Stomach (tissue), 8 donors: ENCODE measurements at regions not wholly inside any gene's neighbourhood (a gene's known extent, or its start where the extent isn't known, plus 50 kb on each side); places are given as distances from the start of the nearest gene placed in this dataset.

ENCODE experiments used
- DNase-seq, 2 donors: peaks; one replicate each; pipeline versions ENCODE4 v3.0.0 to v3.0.0-alpha.2; 2013 to 2019
- H3K27ac ChIP-seq, 5 donors: fragments of 200-600 bp in 4 of 5; sonication (generic) in 4 of 5; one replicate each; pipeline ENCODE4 v1.5.1; 2013 to 2019; ENCODE audit warnings: mild to moderate bottlenecking in 1 of 5, moderate library complexity in 1 of 5
- H3K27me3 ChIP-seq, 3 donors: fragments of 200-600 bp; sonication (generic); one replicate each; pipeline ENCODE4 v1.5.1; 2017 to 2019; ENCODE audit warnings: mixed run types in 1 of 3
- H3K36me3 ChIP-seq, 4 donors: fragments of 200-600 bp; sonication (generic); 1 replicate in 3 of 4; 2 replicates in 1 of 4; pipeline ENCODE4 v1.5.1; 2016 to 2019
- H3K4me1 ChIP-seq, 4 donors: fragments of 200-600 bp; sonication (generic); one replicate each; pipeline ENCODE4 v1.5.1; 2016 to 2019
- H3K4me3 ChIP-seq, 4 donors: fragments of 200-600 bp; sonication (generic) in 3 of 4; one replicate each; pipeline ENCODE4 v1.5.1; 2016 to 2019; ENCODE audit warnings: mild to moderate bottlenecking in 1 of 4
- H3K9me3 ChIP-seq, 4 donors: fragments of 200-600 bp; sonication (generic); one replicate each; pipeline ENCODE4 v1.5.1; 2016 to 2019
- EP300 ChIP-seq: sonication (generic); formaldehyde crosslinking; IDR thresholded peaks from one replicate; pipeline ENCODE4 v1.6.1; 2017; ENCODE audit warnings: antibody characterized with exemption
- POLR2A ChIP-seq, 4 donors: fragments of 450-650 bp; IDR thresholded peaks; one replicate each; pipeline ENCODE4 v1.6.1; 2016; ENCODE audit warnings: antibody characterized with exemption in 4 of 4, control low read depth in 2 of 4, mild to moderate bottlenecking in 1 of 4, moderate library complexity in 1 of 4
- POLR2AphosphoS5 ChIP-seq, 3 donors: sonication (generic); formaldehyde crosslinking; IDR thresholded peaks; one replicate each; pipeline ENCODE4 v1.6.1; 2016; ENCODE audit warnings: antibody characterized with exemption in 3 of 3
- WGBS, 5 donors: extraction: QIAGEN DNeasy Blood & Tissue Kit in 3 of 5; methylation state at CpG; one replicate each; pipeline versions ENCODE4 v1.1.5 to v1.1.7; 2013 to 2018; 5-methylcytosine and 5-hydroxymethylcytosine counted together
- intact Hi-C: fragments of 100-400 bp; cut with DNase I; formaldehyde crosslinking; loops from one replicate; pipeline ENCODE4 v1.15.1; 2023; ENCODE audit warnings: low total_unique reads
- TF ChIP-seq, protein P1 (sequence below), 7 experiments: fragments of 450-650 bp in 4 of 7; fragments of 200-600 bp in 3 of 7; sonication (generic) in 3 of 7; IDR thresholded peaks; one replicate each; pipeline ENCODE4 v1.5.1; 2016 to 2019; ENCODE audit warnings: antibody characterized with exemption in 7 of 7, control low read depth in 2 of 7, mild to moderate bottlenecking in 1 of 7
- donor health status: healthy with polysubstance abuse.
- donor health status: Bipolar disorder and iron deficiency.
- donor health status: healthy.

DNA sequence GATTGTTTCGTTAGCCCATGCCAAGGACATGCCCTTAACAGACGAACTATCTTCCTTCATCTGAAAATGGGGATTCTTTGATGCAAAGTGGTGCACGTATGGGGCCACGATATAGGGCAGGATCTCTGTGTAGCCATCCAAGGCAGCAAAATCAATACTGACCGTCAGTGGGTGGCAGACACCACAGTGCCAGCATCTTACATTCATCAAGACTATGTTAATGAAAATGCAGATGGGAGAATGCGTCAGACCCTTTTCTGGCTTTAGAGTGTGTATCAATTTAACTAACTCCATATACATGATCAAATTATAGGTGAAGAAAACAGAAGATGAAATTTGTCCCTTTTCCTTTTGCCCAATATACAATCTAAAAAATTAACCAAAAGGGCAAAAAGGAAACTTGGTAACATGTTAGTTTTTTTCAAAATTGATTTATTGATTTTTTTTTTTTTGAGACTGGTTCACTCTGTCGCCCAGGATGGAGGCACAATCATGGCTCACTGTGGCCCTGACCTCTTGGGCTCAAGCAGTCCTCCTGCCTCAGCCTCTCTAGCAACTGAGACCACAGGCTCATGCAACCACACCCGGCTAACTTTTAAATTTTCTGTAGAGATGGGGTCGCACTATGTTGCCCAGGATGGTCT is 169.2 kb upstream of the SPRY4 start:
- H3K4me1 ChIP-seq, result peaks cover 0 to 44% (median 19%) of the 10 kb centered on the region in 4 donors
- H3K36me3 ChIP-seq, result no peaks in the 10 kb centered on the region
- TF ChIP-seq, protein P1, sequence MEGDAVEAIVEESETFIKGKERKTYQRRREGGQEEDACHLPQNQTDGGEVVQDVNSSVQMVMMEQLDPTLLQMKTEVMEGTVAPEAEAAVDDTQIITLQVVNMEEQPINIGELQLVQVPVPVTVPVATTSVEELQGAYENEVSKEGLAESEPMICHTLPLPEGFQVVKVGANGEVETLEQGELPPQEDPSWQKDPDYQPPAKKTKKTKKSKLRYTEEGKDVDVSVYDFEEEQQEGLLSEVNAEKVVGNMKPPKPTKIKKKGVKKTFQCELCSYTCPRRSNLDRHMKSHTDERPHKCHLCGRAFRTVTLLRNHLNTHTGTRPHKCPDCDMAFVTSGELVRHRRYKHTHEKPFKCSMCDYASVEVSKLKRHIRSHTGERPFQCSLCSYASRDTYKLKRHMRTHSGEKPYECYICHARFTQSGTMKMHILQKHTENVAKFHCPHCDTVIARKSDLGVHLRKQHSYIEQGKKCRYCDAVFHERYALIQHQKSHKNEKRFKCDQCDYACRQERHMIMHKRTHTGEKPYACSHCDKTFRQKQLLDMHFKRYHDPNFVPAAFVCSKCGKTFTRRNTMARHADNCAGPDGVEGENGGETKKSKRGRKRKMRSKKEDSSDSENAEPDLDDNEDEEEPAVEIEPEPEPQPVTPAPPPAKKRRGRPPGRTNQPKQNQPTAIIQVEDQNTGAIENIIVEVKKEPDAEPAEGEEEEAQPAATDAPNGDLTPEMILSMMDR (IDR thresholded peaks at IDR 0.05), result no peak
- TF ChIP-seq POLR2A (IDR thresholded peaks at IDR 0.05) (no peak), EP300 (no peak), POLR2AphosphoS5 (IDR thresholded peaks at IDR 0.05) (no peak)
- intact Hi-C loops, result no loop called here
- 83 to 95% (median 90%) methylated on average over 9 of the region's 9 CpGs for WGBS, 5 donors
- no peak overlapping the region for H3K4me3 ChIP-seq
- H3K9me3 ChIP-seq, result no peaks in the 10 kb centered on the region
- H3K27me3 ChIP-seq, result no peaks in the 10 kb centered on the region
- DNase-seq, result no peak
- no peak overlapping the region for H3K27ac ChIP-seq

DNA sequence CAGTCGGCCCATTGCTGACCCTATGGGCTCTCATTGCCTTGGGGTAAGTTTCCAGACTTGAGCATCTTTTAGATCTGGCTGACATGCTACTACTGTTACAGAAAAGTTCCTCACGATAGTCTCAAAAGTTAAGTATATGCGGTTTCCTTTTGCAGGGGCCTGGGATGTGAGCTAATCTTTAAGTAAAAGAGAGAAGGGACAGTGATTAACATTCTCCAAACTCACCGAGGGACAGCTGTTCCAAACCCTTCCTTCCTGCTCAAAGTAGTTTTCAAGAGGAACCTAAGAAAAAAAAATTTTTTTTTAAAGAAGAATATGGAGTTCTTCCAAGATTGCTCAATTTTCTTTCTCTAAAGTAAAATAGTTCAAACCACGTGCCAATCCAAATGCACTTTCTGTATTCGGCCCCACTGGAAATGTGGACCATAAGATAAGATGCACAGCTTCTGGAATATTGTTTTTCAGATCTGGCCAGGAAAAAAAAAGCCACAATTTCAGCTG is 168.0 kb upstream of the SPRY4 start:
- TF ChIP-seq, protein P1 (IDR thresholded peaks at IDR 0.05), result no peak
- TF ChIP-seq POLR2A (IDR thresholded peaks at IDR 0.05) (no peak), EP300 (no peak), POLR2AphosphoS5 (IDR thresholded peaks at IDR 0.05) (no peak)
- peaks cover 0 to 44% (median 19%) of the 10 kb centered on the region in 4 donors for H3K4me1 ChIP-seq
- no peaks in the 10 kb centered on the region for H3K27me3 ChIP-seq
- 34 to 61% (median 41%) methylated on average over 6 of the region's 6 CpGs for WGBS, 5 donors
- H3K4me3 ChIP-seq, result no peak overlapping the region
- intact Hi-C loops, result no loop called here
- peak in 1 of 2 donors; percentile 40 for DNase-seq
- no peaks in the 10 kb centered on the region for H3K36me3 ChIP-seq
- H3K27ac ChIP-seq, result peak overlapping the region in 3 of 5 donors; percentile 44 to 49 (median 49)
- H3K9me3 ChIP-seq, result no peaks in the 10 kb centered on the region

DNA sequence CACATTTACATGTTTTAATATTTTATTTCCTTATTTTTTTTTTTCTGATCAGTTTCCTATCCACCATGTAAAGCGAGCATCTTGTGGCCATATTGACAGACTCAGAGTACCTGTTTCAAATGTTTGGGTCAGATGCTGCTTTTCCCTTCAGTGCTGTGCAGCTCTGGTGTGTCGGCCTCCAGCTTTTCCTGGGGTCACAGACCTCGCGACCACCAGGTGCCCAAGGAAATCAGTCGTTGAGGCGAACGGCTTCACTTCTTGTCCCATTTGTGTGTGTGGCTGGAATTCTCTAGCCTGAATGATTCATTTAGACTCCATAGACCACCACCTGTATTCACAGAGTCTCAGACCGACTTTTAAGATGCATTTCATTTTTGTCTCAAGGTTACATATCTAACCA is 166.9 kb upstream of the SPRY4 start:
- no peak for DNase-seq
- intact Hi-C loops, result no loop called here
- peaks cover 0 to 44% (median 19%) of the 10 kb centered on the region in 4 donors for H3K4me1 ChIP-seq
- H3K27ac ChIP-seq, result peak overlapping the region in 3 of 5 donors; percentile 27 to 61 (median 43)
- no peak overlapping the region for H3K4me3 ChIP-seq
- H3K9me3 ChIP-seq, result no peaks in the 10 kb centered on the region
- no peaks in the 10 kb centered on the region for H3K27me3 ChIP-seq
- TF ChIP-seq, protein P1 (IDR thresholded peaks at IDR 0.05), result no peak
- TF ChIP-seq POLR2A (IDR thresholded peaks at IDR 0.05), result no peak
- no peak for TF ChIP-seq EP300
- TF ChIP-seq POLR2AphosphoS5 (IDR thresholded peaks at IDR 0.05), result no peak
- no peaks in the 10 kb centered on the region for H3K36me3 ChIP-seq
- WGBS, 5 donors, result 83 to 91% (median 86%) methylated on average over 8 of the region's 8 CpGs

DNA sequence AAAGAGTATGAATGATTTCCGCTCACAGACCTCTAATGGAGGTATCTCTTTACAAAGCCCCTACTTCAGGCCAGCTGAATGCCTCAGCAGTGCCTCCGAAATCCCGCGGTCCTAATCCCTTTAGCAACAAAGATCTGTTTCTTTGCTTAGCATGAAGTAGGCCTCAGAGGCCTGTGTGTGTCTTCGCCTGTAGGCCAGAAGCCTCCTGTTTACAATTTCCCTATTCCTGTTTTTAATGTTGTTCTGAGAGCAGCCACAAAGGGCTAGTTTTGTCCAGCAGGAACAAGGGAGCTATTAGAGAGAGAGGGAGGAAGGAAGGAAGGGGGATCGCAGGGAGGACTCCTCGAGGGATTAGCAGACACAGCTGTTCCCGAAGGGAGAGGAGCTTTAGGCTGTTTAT is 166.4 kb upstream of the SPRY4 start:
- TF ChIP-seq POLR2A (IDR thresholded peaks at IDR 0.05) (no peak), POLR2AphosphoS5 (IDR thresholded peaks at IDR 0.05) (no peak), EP300 (no peak)
- TF ChIP-seq, protein P1 (IDR thresholded peaks at IDR 0.05), result no peak

More for the DNA sequence above, 166.4 kb upstream of the SPRY4 start:
- 52 to 70% (median 65%) methylated on average over 8 of the region's 8 CpGs for WGBS, 5 donors
- intact Hi-C loops, result no loop called here
- Histone ChIP-seq H3K27ac (peak overlapping the region in 3 of 5 donors; percentile 27 to 61 (median 43)), H3K4me1 (peaks cover 0 to 42% (median 17%) of the 10 kb centered on the region in 4 donors), H3K9me3 (no peaks in the 10 kb centered on the region), H3K27me3 (no peaks in the 10 kb centered on the region), H3K36me3 (no peaks in the 10 kb centered on the region), H3K4me3 (no peak overlapping the region)
- DNase-seq, result peak in 1 of 2 donors; percentile 66
